Trophoblast cell (in vitro differentiated cells and primary cell): ENCODE measurements at regions not wholly inside any gene's neighbourhood (a gene's known extent, or its start where the extent isn't known, plus 50 kb on each side); places are given as distances from the start of the nearest gene placed in this dataset.

Experiments used
- DNase-seq, 2 donors: peaks; one replicate each; pipeline ENCODE4 v3.0.0-alpha.2; 2016
- H2AFZ ChIP-seq: 2 replicates; pipeline ENCODE4 v1.6.1; 2013; ENCODE audit warnings: low read length, moderate library complexity, mild to moderate bottlenecking; ENCODE audit not compliant: insufficient read depth, poor library complexity
- H2AK5ac ChIP-seq: 2 replicates; pipeline ENCODE4 v1.6.1; 2013; ENCODE audit warnings: mild to moderate bottlenecking, low read length
- H2BK120ac ChIP-seq: 2 replicates; pipeline ENCODE4 v1.6.1; 2013; ENCODE audit warnings: low read length, mild to moderate bottlenecking, moderate library complexity; ENCODE audit not compliant: insufficient read depth, poor library complexity
- H2BK12ac ChIP-seq: 2 replicates; pipeline ENCODE4 v1.6.1; 2013; ENCODE audit warnings: mild to moderate bottlenecking, low read length, moderate library complexity
- H2BK5ac ChIP-seq: 2 replicates; pipeline ENCODE4 v1.6.1; 2013; ENCODE audit warnings: low read length, low read depth, moderate library complexity, mild to moderate bottlenecking; ENCODE audit not compliant: poor library complexity
- H3K14ac ChIP-seq: 2 replicates; pipeline ENCODE4 v1.6.1; 2013; ENCODE audit warnings: mild to moderate bottlenecking, low read length
- H3K18ac ChIP-seq: 2 replicates; pipeline ENCODE4 v1.6.1; 2013; ENCODE audit warnings: mild to moderate bottlenecking, low read length
- H3K23ac ChIP-seq: 2 replicates; pipeline ENCODE4 v1.6.1; 2013; ENCODE audit warnings: low read length
- H3K27ac ChIP-seq: 2 replicates; pipeline ENCODE4 v1.5.1; 2013; ENCODE audit warnings: low read depth, mild to moderate bottlenecking, inconsistent platforms, low read length, moderate library complexity
- H3K27me3 ChIP-seq: 2 replicates; pipeline ENCODE4 v1.6.1; 2013; ENCODE audit warnings: inconsistent platforms, mild to moderate bottlenecking, low read length, moderate library complexity; ENCODE audit not compliant: insufficient read depth
- H3K36me3 ChIP-seq, 2 experiments: 1 replicate in 1 of 2; 2 replicates in 1 of 2; pipeline ENCODE4 v1.6.1; 2013; ENCODE audit warnings: low read length in 2 of 2, mild to moderate bottlenecking in 2 of 2, moderate library complexity in 1 of 2; ENCODE audit not compliant: insufficient read depth in 2 of 2, control insufficient read depth in 1 of 2
- H3K4ac ChIP-seq: 2 replicates; pipeline ENCODE4 v1.6.1; 2013; ENCODE audit warnings: low read depth, mild to moderate bottlenecking, low read length, moderate library complexity
- H3K4me1 ChIP-seq, 2 experiments: 1 replicate in 1 of 2; 2 replicates in 1 of 2; pipeline ENCODE4 v1.6.1; 2013; ENCODE audit warnings: low read length in 2 of 2, mild to moderate bottlenecking in 2 of 2, moderate library complexity in 1 of 2; ENCODE audit not compliant: insufficient read depth in 2 of 2, control insufficient read depth in 1 of 2
- H3K4me2 ChIP-seq: 2 replicates; pipeline ENCODE4 v1.6.1; 2013; ENCODE audit warnings: inconsistent platforms, mild to moderate bottlenecking, low read length, moderate library complexity
- H3K4me3 ChIP-seq: 2 replicates; pipeline ENCODE4 v1.5.1; 2013; ENCODE audit warnings: mild to moderate bottlenecking, low read depth, low read length, inconsistent platforms
- H3K79me1 ChIP-seq: one replicate; pipeline ENCODE4 v1.6.1; 2013; ENCODE audit warnings: low read length
- H3K79me2 ChIP-seq: 2 replicates; pipeline ENCODE4 v1.6.1; 2013; ENCODE audit warnings: low read length, mild to moderate bottlenecking; ENCODE audit not compliant: control insufficient read depth, insufficient read depth, poor library complexity
- H3K9ac ChIP-seq: 2 replicates; pipeline ENCODE4 v1.6.1; 2013; ENCODE audit warnings: mild to moderate bottlenecking, low read length
- H3K9me3 ChIP-seq: 2 replicates; pipeline ENCODE4 v1.6.1; 2013; ENCODE audit warnings: low read depth, mild to moderate bottlenecking, control low read depth, inconsistent platforms, low read length; ENCODE audit not compliant: insufficient read depth
- H4K12ac ChIP-seq: 2 replicates; pipeline ENCODE4 v1.6.1; 2013; ENCODE audit warnings: low read depth, mild to moderate bottlenecking, low read length, moderate library complexity
- H4K8ac ChIP-seq: 2 replicates; pipeline ENCODE4 v1.6.1; 2013; ENCODE audit warnings: low read depth, mild to moderate bottlenecking, low read length, moderate library complexity
- H4K91ac ChIP-seq: one replicate; pipeline ENCODE4 v1.6.1; 2013; ENCODE audit warnings: low read depth, mild to moderate bottlenecking, low read length, moderate library complexity
- WGBS: extraction: QIAGEN DNeasy Blood & Tissue Kit; methylation state at CpG from one replicate; pipeline ENCODE4 v1.1.7; 2013; ENCODE audit warnings: missing lambda C conversion rate; ENCODE audit not compliant: insufficient read length, insufficient coverage; ENCODE audit errors: extremely low coverage; 5-methylcytosine and 5-hydroxymethylcytosine counted together

GRCh38 chr18:56148373-56148772 lies 490.0 kb downstream of the TXNL1 start:
- Histone ChIP-seq H3K4me1 (no peaks in the 10 kb centered on the region), H3K79me1 (no peaks in the 10 kb centered on the region), H3K27ac (no peak overlapping the region), H3K14ac (no peak overlapping the region), H2AK5ac (no peak overlapping the region), H3K23ac (no peak overlapping the region), H2BK120ac (no peak overlapping the region), H2BK5ac (no peak overlapping the region), H3K79me2 (no peaks in the 10 kb centered on the region), H3K36me3 (no peaks in the 10 kb centered on the region), H2AFZ (no peak overlapping the region), H3K9ac (no peak overlapping the region), H3K4ac (no peak overlapping the region), H4K91ac (no peak overlapping the region), H2BK12ac (no peak overlapping the region), H3K9me3 (peaks cover 1% of the 10 kb centered on the region), H3K18ac (no peak overlapping the region), H3K27me3 (no peaks in the 10 kb centered on the region), H4K8ac (no peak overlapping the region), H3K4me3 (no peak overlapping the region), H4K12ac (no peak overlapping the region), H3K4me2 (no peak overlapping the region)
- no peak for DNase-seq

- Histone ChIP-seq H3K79me2 (no peaks in the 10 kb centered on the region), H3K36me3 (no peaks in the 10 kb centered on the region), H2AK5ac (no peak overlapping the region), H3K27me3 (no peaks in the 10 kb centered on the region), H4K91ac (no peak overlapping the region), H3K79me1 (no peaks in the 10 kb centered on the region), H2BK5ac (no peak overlapping the region), H3K4me2 (no peak overlapping the region), H3K27ac (no peak overlapping the region), H3K23ac (no peak overlapping the region), H2BK12ac (no peak overlapping the region), H3K14ac (no peak overlapping the region), H3K4me3 (no peak overlapping the region), H4K8ac (no peak overlapping the region), H3K4ac (no peak overlapping the region), H2BK120ac (no peak overlapping the region), H3K9me3 (no peaks in the 10 kb centered on the region), H3K18ac (no peak overlapping the region), H3K4me1 (no peaks in the 10 kb centered on the region), H2AFZ (no peak overlapping the region), H3K9ac (no peak overlapping the region), H4K12ac (no peak overlapping the region)
- no CpG with 5 or more reads among the region's 1 CpG for WGBS
- DNase-seq: no peak
Observed at GRCh38 chr18:56146565-56146964, 491.8 kb downstream of the TXNL1 start.

GRCh38 chr18:56142001-56142400 lies 496.4 kb downstream of the TXNL1 start:
- Histone ChIP-seq H2BK120ac (no peak overlapping the region), H2AK5ac (no peak overlapping the region), H4K8ac (no peak overlapping the region), H2BK5ac (no peak overlapping the region), H3K4me1 (no peaks in the 10 kb centered on the region), H3K27ac (no peak overlapping the region), H3K79me2 (no peaks in the 10 kb centered on the region), H2BK12ac (no peak overlapping the region), H3K4me2 (no peak overlapping the region), H3K9ac (no peak overlapping the region), H2AFZ (no peak overlapping the region), H4K91ac (no peak overlapping the region), H4K12ac (no peak overlapping the region), H3K18ac (no peak overlapping the region), H3K14ac (no peak overlapping the region), H3K79me1 (no peaks in the 10 kb centered on the region), H3K4ac (no peak overlapping the region), H3K9me3 (no peaks in the 10 kb centered on the region), H3K23ac (no peak overlapping the region), H3K27me3 (no peaks in the 10 kb centered on the region), H3K4me3 (no peak overlapping the region), H3K36me3 (no peaks in the 10 kb centered on the region)
- no CpG with 5 or more reads among the region's 2 CpGs for WGBS
- DNase-seq: no peak

GRCh38 chr18:56139792-56140254 lies 498.6 kb downstream of the TXNL1 start:
- Histone ChIP-seq H2BK5ac (no peak overlapping the region), H2BK120ac (no peak overlapping the region), H3K4ac (no peak overlapping the region), H3K9me3 (no peaks in the 10 kb centered on the region), H2BK12ac (no peak overlapping the region), H3K14ac (no peak overlapping the region), H3K79me1 (no peaks in the 10 kb centered on the region), H3K79me2 (no peaks in the 10 kb centered on the region), H4K12ac (no peak overlapping the region), H3K4me3 (no peak overlapping the region), H3K27me3 (no peaks in the 10 kb centered on the region), H2AK5ac (no peak overlapping the region), H3K4me1 (no peaks in the 10 kb centered on the region), H3K4me2 (no peak overlapping the region), H3K27ac (no peak overlapping the region), H3K36me3 (no peaks in the 10 kb centered on the region), H4K8ac (no peak overlapping the region), H3K9ac (no peak overlapping the region), H4K91ac (no peak overlapping the region), H3K23ac (no peak overlapping the region), H3K18ac (no peak overlapping the region), H2AFZ (no peak overlapping the region)
- DNase-seq: no peak
- WGBS: no CpG with 5 or more reads among the region's 8 CpGs

- Histone ChIP-seq H2AFZ (no peak overlapping the region), H4K91ac (no peak overlapping the region), H4K8ac (no peak overlapping the region), H2BK120ac (no peak overlapping the region), H2BK5ac (no peak overlapping the region), H2AK5ac (no peak overlapping the region), H3K9me3 (no peaks in the 10 kb centered on the region), H3K27ac (no peak overlapping the region), H3K14ac (no peak overlapping the region), H3K23ac (no peak overlapping the region), H3K36me3 (no peaks in the 10 kb centered on the region), H3K79me2 (no peaks in the 10 kb centered on the region), H2BK12ac (no peak overlapping the region), H4K12ac (no peak overlapping the region), H3K79me1 (no peaks in the 10 kb centered on the region), H3K4ac (no peak overlapping the region), H3K4me3 (no peak overlapping the region), H3K18ac (no peak overlapping the region), H3K4me2 (no peak overlapping the region), H3K9ac (no peak overlapping the region), H3K4me1 (no peaks in the 10 kb centered on the region), H3K27me3 (no peaks in the 10 kb centered on the region)
- no peak for DNase-seq
Observed at GRCh38 chr18:56139372-56139771, 499.0 kb downstream of the TXNL1 start.
